ENCODE measurements at regions not wholly inside any gene's neighbourhood (a gene's known extent, or its start where the extent isn't known, plus 50 kb on each side); places are given as distances from the start of the nearest gene placed in this dataset.

GRCh38 chr2:45257820-45258219 is 248.6 kb upstream of the SIX2 start:
- Histone ChIP-seq H3K36me3 (no peaks in the 10 kb centered on the region), H3K4me1 (peaks cover 0 to 31% (median 0%) of the 10 kb centered on the region in 3 donors), H3K27ac (no peak overlapping the region), H3K9me3 (no peaks in the 10 kb centered on the region), H3K27me3 (no peaks in the 10 kb centered on the region), H3K4me3 (no peak overlapping the region)
- TF ChIP-seq EP300 (IDR thresholded peaks at IDR 0.05), result no peak
- no peak for TF ChIP-seq CTCF (IDR thresholded peaks at IDR 0.05)
- no peak for TF ChIP-seq POLR2A (IDR thresholded peaks at IDR 0.05)
- WGBS, 2 donors (ENCODE audit: low coverage in 1 of 2), result 40 to 55% methylated on average over 5 to 6 of the region's 11 CpGs
- no peak for ATAC-seq

GRCh38 chr2:45256867-45257641 is 247.8 kb upstream of the SIX2 start:
- H3K4me3 ChIP-seq, result no peak overlapping the region
- TF ChIP-seq POLR2A (IDR thresholded peaks at IDR 0.05) (no peak), CTCF (IDR thresholded peaks at IDR 0.05) (no peak), EP300 (IDR thresholded peaks at IDR 0.05) (no peak), POLR2AphosphoS5 (IDR thresholded peaks at IDR 0.05) (no peak)
- no peaks in the 10 kb centered on the region for H3K27me3 ChIP-seq
- no peaks in the 10 kb centered on the region for H3K9me3 ChIP-seq
- peaks cover 0 to 31% (median 0%) of the 10 kb centered on the region in 3 donors for H3K4me1 ChIP-seq
- WGBS, 2 donors (ENCODE audit: low coverage in 1 of 2), result 77 to 83% methylated on average over 5 of the region's 16 CpGs
- no peak for ATAC-seq
- no peak overlapping the region for H3K27ac ChIP-seq
- H3K36me3 ChIP-seq, result no peaks in the 10 kb centered on the region

GRCh38 chr2:45256173-45256866 is 247.1 kb upstream of the SIX2 start:
- WGBS, 2 donors (ENCODE audit: low coverage in 1 of 2), result 89 to 93% methylated on average over 4 of the region's 7 CpGs
- Histone ChIP-seq H3K27ac (no peak overlapping the region), H3K9me3 (no peaks in the 10 kb centered on the region), H3K4me3 (no peak overlapping the region), H3K4me1 (peaks cover 0 to 31% (median 0%) of the 10 kb centered on the region in 3 donors), H3K27me3 (no peaks in the 10 kb centered on the region), H3K36me3 (no peaks in the 10 kb centered on the region)
- no peak for ATAC-seq
- TF ChIP-seq POLR2AphosphoS5 (IDR thresholded peaks at IDR 0.05) (no peak), CTCF (IDR thresholded peaks at IDR 0.05) (no peak), POLR2A (IDR thresholded peaks at IDR 0.05) (no peak), EP300 (IDR thresholded peaks at IDR 0.05) (no peak)

- Histone ChIP-seq H3K9me3 (no peaks in the 10 kb centered on the region), H3K27ac (no peak overlapping the region), H3K4me1 (peaks cover 0 to 31% (median 0%) of the 10 kb centered on the region in 3 donors), H3K36me3 (no peaks in the 10 kb centered on the region), H3K27me3 (no peaks in the 10 kb centered on the region), H3K4me3 (no peak overlapping the region)
- 86 to 100% methylated on average over 3 of the region's 3 CpGs for WGBS, 2 donors (ENCODE audit: low coverage in 1 of 2)
- TF ChIP-seq CTCF (IDR thresholded peaks at IDR 0.05) (no peak), EP300 (IDR thresholded peaks at IDR 0.05) (no peak)
- ATAC-seq, result no peak
Observed at GRCh38 chr2:45255563-45255962, 246.3 kb upstream of the SIX2 start.

- Histone ChIP-seq H3K4me1 (peaks cover 0 to 18% (median 0%) of the 10 kb centered on the region in 3 donors), H3K9me3 (no peaks in the 10 kb centered on the region), H3K36me3 (no peaks in the 10 kb centered on the region), H3K27ac (no peak overlapping the region), H3K4me3 (no peak overlapping the region), H3K27me3 (no peaks in the 10 kb centered on the region)
- TF ChIP-seq EP300 (IDR thresholded peaks at IDR 0.05), result no peak
- TF ChIP-seq CTCF (IDR thresholded peaks at IDR 0.05), result no peak
- TF ChIP-seq POLR2A (IDR thresholded peaks at IDR 0.05), result no peak
- TF ChIP-seq POLR2AphosphoS5 (IDR thresholded peaks at IDR 0.05), result no peak
- WGBS, 2 donors (ENCODE audit: low coverage in 1 of 2), result 60 to 82% methylated on average over 3 to 9 of the region's 9 CpGs
- no peak for ATAC-seq
Observed at GRCh38 chr2:45254025-45254424, 244.8 kb upstream of the SIX2 start.
